Cerebellar cortex (tissue), 1 donor: ENCODE measurements at regions not wholly inside any gene's neighbourhood (a gene's known extent, or its start where the extent isn't known, plus 50 kb on each side); places are given as distances from the start of the nearest gene placed in this dataset.
"Not testable (repeated sequence)": the region's sequence is repeated elsewhere in the genome, so short reads cannot be mapped to it uniquely, and the experiment has no call there.

Source experiments
- DNase-seq: peaks from one replicate; pipeline ENCODE4 v3.0.0-alpha.2; 2015; ENCODE audit warnings: low spot score

DNA sequence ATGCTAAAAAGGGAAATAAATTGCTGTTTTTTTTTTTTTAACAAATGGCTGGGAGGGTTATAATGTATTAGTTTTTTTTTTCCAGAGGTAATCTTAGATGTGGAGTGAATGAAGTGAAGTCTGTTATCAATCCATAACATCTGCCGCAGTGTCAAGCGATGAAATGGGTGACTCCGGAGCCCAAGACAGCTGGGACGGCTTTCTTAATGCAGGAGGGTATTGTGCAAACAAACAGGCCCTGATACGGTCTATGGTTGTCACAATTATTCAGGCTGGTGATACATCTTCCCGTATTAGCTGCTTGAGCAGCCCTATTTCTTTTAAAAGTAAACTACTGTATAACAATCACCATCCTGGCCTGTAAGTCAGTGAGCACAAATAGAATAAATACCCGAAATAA lies 1231.2 kb downstream of the GATA3 start:
- DNase-seq = no peak

- DNase-seq = no peak
These were observed 1235.3 kb downstream of the GATA3 start for GRCh38 chr10:9289811-9290210.

- DNase-seq = no peak
These were observed 1236.6 kb downstream of the GATA3 start for GRCh38 chr10:9291081-9291480.

- no peak for DNase-seq
These were observed 1239.7 kb downstream of the GATA3 start for GRCh38 chr10:9294132-9294663.

DNA sequence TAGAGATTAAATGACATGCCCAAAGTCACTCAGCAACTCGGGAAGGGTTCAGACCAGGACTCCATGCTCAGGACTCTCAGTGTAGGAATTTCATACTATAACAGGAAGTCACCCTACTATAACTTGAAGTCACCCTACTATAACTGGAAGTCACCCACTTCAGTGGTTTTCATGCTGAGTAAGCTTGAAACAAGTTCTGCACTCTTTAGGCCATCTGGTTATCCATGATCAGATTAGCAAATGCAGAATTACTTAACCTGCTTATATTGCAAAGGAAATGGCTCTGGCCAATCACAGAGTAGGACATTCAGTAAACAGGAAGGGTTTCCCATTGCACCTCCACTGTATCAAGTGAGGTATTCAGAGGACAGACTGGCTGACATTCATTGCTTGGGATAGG lies 1240.4 kb downstream of the GATA3 start:
- DNase-seq = no peak

DNA sequence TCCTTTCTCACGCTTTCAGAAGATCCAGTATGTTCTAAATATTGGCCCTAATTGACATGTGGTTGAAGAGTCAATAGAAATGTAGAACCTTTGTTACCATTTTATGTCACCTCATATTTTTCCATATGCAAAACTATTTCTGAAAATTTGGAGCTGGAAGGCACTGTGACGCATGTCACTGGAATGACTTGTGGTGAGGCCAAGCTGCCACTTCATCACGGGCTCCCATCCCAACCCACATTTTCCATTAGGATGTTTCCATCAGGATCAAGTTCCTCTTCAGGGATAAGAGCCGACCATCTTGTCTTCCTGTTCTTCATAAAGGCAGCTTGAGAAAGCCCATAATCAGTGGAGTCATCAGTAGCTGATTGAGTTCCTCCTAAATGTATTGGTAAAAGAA lies 1241.7 kb downstream of the GATA3 start:
- DNase-seq = no peak

- DNase-seq = no peak
These were observed 1243.1 kb downstream of the GATA3 start for GRCh38 chr10:9297580-9297979.

- DNase-seq = no peak
These were observed 1245.5 kb downstream of the GATA3 start for GRCh38 chr10:9299966-9300365.

- DNase-seq = peak; percentile 43
These were observed 1246.7 kb downstream of the GATA3 start for GRCh38 chr10:9301148-9301547.

DNA sequence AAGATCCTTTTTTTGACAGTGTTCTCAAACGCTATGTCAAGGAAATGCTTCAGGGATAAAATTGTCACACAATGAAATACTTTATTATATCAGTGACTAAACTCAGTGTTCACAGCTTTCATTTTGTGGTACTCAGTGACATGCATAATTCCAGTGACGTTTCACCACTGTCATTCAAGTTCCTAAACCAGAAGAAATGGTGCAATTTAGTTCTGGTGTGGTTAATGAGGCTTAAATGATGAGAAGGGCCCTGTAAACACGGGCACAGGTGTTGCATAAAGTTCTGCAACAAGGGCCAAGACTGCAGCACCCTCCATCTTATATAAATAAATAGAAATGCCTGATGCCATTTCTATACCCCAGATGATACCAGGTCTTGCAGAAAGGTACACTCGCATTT lies 1247.1 kb downstream of the GATA3 start:
- no peak for DNase-seq

DNA sequence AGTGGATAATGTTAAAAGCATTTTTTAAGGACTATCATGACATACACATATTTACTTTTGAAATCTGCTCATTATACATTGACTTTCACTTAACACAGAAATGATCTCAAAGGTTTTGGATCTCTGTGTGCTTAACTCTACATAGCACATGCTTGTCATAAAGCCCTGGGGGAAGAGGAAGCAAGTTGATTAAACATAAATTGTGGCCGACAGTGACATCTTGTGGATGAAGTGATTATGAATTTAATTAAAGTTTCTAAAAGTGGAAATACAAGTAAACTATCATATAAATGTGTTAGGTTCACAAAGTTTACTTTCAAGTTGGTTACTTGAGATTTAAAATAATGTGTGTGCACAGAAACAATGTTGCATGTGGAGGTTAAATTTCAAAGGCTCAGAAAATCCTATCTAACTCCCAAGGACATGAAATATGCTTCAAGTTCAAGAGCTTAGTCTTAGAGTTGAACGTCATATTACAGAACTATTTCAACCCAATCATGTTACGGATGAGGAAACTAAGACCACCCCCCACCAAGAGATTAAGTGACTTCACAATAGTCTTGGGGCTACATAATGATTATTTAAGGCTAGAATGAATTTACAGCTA lies 1247.8 kb downstream of the GATA3 start:
- DNase-seq = peak; percentile 74

GRCh38 chr10:9305018-9305655 lies 1250.6 kb downstream of the GATA3 start:
- DNase-seq = peak; percentile 29

DNA sequence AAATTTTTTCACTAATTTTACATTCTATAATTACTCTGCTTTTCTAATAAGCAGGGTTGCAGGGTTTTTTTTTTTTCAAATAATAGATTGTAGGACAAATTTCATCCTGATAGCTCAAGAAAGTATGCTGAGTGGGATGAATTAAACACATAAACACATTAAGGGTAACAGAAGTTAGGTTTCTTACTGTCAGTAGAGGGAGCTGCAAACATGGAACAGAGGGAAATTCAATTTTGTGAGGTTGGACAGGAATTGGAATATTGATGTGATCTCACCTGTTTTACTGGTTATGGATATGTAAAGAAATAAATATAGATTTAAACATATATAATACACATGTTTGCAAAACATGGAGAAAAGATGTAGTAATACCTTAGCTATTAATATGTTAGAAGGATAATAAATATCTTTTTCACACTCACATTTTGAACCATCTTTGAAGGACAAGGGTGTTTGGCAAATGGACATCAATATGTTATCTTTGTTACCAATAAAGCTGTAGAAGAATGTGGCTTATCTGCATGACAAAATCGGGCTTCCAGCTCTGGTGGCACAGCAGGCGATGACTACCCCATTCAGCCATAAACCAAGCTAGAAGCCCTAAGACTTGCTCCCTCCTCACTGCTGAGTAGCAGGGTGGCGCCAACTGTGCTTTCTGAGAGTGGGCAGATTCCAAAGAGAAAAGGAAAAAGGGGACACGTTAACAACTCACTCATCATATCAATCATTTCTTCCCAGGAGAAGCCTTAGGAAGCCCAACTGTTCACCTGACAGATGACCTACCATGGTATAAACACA lies 1257.4 kb downstream of the GATA3 start:
- no peak for DNase-seq

DNA sequence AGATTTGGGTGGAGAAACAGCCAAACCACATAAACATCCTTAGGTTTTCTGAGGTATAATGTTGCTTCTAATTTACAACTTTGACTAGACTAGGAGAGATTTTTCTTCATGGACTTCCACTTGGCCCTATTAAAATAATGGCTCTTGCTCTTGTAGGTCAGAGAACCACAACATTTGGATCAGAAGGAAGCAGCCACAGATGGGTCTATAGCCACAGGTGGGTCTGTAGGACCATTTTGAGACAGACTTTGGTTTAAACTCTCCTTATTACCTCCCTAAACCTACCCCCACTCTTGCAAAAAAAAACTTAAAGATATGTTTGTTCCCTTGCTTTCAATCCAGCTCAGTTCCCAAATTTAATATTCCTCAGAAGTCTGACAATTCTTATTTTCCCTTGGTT lies 1260.8 kb downstream of the GATA3 start:
- DNase-seq = no peak

DNA sequence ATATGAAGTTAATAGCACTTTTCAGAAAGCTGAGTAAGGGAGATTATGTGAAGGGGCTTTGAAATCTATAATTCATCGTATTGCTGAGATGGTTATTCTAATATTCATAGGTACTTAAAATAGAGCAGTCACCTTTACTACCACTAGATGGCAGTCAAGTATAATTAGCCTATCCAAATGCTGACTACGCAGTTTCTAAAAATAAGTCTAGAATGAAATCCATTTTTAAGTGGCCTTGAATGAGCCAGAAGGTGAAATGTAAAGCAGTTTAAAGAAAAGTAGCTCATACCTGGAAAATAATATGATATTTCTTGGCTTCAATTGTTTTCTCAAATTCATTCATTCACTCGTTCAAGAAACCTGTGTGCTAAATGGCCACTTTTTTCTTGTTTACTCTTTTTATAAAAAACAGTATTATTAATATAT lies 1277.1 kb downstream of the GATA3 start:
- DNase-seq = peak; percentile 59

- no peak for DNase-seq
These were observed 1279.8 kb downstream of the GATA3 start for GRCh38 chr10:9334270-9334669.

DNA sequence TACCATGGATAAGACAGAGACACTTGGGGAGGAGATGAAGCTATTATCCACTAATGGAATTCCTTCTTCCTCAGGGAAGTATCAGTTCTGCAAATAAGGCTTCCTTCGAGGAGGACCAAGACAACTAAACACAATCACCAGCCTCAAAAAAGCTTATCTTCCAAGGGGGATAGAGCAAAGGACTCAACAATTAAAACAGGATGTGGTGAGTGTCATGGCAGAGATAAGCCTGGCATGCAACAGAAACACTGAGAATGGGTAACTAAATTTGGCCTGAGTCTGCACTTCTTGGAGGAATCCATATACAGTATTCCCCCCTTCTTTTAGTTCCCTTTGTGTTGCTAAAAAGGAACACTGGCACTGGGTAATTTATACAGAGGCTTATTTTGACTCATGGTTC lies 1285.2 kb downstream of the GATA3 start:
- no peak for DNase-seq

- DNase-seq = peak; percentile 41
These were observed 1288.5 kb downstream of the GATA3 start for GRCh38 chr10:9342885-9343570.

DNA sequence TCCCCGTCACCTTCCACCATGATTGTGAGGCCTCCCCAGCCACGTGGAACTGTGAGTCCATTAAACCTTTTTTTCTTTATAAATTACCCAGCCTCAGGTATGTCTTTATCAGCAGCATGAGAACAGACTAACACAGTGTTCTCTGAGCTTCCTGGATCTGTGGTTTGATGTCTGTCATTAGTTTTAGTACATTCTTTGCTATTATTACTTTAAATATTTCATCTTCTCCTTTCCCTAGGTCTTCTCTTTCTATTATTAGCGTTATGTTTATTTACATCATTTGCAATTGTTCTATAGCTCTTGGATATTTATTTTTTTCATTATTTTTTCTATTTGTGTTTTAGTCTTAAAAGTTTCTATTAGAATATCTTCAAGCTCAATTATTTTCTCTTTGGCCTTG lies 1293.4 kb downstream of the GATA3 start:
- not testable (repeated sequence) for DNase-seq

DNA sequence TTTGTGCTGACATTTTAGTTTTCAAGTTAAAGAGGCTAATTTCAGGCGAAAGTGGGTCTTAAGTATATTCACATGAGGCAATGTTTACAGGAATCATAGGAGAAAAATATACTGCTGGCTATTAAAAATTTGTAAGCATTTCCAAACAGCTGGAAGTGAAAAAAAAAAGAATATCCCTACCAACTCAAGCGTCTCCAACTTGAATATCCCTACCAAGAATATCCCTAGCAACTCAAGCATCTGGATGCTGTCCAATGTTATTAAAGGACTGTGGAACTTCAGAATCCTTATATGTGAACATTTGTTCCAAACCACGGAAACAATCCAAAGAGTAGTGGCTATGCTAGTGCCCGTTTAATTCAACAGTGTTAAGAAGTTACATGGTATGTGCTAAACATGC lies 1303.0 kb downstream of the GATA3 start:
- DNase-seq = no peak

- no peak for DNase-seq
These were observed 1308.2 kb downstream of the GATA3 start for GRCh38 chr10:9362721-9363120.

- no peak for DNase-seq
These were observed 1324.7 kb downstream of the GATA3 start for GRCh38 chr10:9379183-9379582.
